Medulla oblongata (tissue), 1 donor: ENCODE measurements at regions not wholly inside any gene's neighbourhood (a gene's known extent, or its start where the extent isn't known, plus 50 kb on each side); places are given as distances from the start of the nearest gene placed in this dataset.
A peak's percentile ranks its signal among the peaks of the same experiment; 100 is the strongest.

Experiments used
- DNase-seq: peaks from one replicate; pipeline ENCODE4 v3.0.0-alpha.2; 2015; ENCODE audit errors: extremely low spot score

DNA sequence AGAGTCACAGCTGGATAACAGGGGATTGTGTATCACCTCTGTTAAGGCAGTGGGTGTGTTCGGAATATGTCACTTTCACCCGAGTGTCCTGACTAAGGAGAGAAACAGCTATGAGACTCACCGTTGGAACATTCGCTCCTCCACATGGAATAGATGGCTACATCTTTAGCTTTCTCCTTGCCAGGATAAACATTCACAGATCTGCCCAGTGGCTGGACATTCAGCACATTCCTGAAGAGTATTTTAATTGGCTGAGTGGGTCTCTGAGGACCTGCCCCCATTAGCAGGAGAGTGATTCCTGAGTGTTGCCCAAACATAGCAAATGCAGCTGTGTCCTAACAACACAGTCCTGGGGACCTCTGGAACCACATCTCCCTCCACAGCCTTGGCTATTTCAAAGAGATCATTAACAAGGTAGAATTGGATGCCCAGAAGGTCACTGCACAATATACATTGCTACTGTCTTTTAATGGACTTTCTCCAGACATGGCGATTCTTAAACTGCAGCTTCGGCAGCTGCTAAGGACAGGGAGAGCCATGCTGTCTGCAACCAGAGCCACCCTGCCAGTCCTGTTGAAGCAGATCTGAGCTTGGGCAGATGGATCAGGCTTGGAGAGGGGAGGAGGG is 435.0 kb upstream of the CADM1 start:
- no peak for DNase-seq

DNA sequence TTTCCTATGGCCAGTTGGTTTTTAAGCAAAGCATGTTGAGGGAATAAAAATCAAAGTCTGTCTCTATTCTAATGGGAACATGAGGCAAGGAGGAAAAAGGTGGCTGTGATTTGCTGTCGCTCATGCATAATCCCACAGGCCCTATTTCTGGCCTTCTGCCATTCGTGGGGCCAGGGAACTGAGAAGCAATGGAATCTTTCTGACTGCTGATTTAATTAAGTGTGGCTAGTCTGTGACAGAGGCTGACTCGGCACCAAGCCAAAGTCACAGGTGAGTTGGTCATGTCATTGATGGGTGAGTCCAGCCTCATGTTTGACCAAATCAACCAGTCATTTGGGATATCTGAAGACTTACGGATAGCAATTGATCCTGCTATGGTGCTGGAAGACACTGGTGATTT is 429.3 kb upstream of the CADM1 start:
- no peak for DNase-seq

DNA sequence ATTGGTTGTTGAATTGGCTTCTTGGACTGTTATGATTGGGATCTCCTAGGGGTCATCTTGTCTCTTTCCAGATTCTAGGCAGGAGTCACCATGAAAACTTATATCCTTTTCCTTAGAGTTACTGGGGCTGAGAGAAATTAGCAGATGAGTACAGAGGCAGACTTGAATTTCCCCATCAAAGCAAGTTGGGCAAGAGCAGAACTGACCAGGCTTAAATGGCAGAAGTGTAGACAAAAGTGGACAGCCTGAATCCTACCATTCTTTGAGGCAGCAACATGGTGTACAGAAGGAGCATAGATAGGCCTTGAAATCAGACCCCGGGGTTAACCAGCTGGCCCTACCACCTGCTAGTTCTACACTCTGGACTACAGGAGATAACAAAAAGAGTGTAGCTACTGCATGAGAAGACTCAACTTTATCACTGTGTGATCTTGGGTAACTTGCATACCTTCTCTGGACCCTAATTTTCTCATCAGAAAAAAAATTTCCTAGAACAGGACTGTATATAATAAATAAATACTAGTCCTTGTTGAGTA is 427.4 kb upstream of the CADM1 start:
- DNase-seq: no peak

DNA sequence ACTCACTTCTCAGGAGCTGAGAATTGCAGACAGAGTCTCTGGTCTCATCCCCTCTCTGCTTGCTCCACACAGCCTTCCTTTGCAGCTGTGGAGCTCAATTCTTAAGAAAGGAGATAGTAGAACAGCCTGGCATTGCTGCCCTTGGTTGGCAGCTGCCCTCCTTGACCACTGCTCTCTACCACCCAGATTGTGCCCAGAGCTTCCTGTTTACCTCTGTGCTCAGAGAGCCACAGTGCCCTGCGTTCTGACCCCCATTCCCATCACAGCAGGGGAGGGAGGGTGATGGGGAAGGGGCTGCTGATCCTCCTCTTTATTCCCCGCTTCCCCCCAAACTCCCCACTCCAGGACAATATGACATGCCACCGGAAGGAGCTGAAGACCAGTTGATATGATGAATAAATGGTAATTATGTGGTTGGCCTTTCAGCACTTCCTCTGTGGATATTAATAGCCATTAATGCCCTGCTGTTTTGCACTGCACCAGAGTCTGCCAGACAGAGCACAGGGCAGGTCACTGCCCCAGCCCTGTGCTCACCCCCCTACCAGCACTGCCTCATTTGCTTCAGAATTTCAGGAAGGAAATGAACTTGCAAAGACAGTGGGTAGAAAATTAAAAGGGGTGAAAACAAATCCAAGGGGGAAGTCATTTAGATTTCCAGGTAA is 426.8 kb upstream of the CADM1 start:
- peak; percentile 62 for DNase-seq

DNA sequence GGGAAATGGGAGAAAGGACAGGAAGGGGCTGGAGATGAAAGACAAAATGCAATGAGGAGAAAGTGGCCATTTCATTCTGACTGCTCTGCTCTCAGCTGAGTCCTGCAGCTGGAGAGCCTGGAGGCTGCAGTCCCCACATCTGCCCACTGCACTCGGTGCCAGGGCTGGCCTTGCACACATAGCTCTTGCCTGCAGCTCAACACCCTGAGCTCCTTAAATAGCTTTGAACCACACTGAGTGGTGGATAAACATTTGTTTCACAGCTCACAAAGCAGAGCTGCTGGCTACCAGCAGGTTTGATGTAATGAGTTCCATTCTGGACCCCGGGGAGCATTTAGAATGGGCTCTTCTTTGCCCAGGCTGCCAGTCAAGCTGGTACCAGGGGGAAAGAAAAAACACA is 426.1 kb upstream of the CADM1 start:
- DNase-seq: peak; percentile 44

DNA sequence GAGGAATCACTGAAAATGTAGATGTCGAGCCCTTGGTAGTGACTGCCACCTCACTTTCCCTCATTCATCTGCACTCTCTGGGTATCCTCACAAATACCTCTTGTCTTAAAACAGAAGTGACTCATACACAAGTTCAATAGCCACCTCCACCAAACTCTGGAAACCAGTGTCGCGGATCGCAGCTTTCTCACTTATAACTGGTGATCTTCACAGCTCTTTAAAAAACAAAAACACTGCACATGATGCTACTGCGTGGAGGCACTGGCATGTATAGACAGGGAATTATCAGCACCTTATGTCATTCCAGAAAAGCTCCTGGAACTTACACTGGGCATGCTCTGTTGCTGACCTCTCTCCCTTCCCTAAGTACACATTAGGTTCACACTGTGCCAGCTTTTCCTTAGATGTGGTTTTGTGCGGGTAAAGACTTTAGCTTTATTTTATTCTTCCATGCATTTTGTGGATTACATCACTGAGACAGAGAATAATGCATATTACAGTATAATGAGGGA is 425.5 kb upstream of the CADM1 start:
- DNase-seq: no peak

DNA sequence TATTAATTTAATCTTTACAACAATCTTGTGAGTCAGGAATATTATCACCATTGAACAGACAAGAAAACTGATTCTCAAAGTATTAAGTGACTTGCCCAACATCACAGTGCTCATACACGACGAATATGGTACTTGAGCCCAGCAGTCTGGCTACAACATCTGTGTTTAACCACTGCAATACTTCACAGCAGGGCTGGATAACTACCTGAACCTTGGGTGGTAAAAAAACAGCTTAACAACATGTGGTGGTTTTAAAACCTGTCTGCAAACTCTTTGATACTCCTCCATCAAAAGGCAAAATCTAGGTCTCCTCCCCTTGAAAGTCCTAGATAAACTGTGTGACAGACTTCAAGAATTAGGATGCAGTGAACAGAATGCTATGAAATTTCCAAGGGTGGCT is 424.6 kb upstream of the CADM1 start:
- DNase-seq: no peak

DNA sequence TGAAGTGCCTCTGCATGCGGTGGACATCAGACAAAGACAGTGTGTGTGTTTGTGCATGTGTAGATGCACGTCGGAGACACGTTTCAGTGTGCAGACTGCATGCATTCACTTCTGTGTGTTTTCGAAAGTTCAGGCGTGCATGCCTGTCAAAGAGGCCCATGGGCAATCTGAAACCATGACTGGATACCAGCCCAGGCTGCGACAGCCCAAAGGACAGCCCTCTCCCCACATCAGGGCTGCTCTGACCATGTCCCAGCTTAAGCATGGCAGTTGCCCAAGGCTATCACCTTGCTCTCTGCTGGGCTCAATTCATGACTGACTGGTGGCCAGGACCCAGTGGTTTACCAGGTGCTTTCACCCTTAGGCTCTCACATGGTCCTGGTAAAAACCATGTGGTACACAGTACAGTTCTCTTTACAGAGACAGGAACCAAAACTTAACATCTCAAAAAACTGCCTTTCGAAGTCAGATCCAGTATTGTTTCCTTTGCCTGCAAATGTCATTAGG is 423.7 kb upstream of the CADM1 start:
- DNase-seq: peak; percentile 36

DNA sequence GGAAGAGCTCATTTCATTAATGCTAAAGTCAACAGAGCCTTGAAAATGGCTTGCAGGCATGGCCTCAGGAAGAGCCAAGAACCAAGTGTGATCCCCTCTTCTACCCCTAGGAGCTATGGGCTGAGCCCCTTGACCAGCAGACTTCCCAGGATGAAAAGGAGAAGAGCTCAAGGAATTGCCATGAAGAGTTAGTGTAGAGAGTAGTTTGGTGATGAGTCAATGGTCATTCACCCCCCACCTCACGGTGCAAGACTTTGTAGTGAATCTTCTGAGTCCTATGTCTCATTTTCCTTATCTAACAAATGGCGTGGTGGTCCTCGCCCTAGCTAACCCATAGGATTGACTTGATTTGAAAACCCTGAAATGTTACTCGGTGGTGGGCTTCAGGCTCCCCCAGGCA is 422.4 kb upstream of the CADM1 start:
- no peak for DNase-seq

DNA sequence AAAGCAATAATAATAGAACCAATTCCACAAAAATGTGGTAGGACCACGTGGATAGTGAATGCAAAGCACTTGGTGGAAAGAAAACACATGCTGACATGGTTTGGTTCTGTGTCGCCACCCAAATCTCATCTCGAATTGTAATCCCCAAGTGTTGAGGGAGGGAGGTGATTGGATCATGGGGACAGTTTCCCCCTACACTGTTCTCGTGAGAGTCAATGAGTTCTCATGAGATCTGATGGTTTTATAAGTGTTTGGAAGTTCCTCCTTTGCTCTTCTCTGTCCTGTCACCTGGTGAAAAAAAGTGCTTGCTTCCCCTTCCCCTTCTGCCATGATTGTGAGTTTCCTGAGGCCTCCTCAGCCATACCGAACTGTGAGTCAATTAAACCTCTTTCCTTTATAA is 421.9 kb upstream of the CADM1 start:
- DNase-seq: no peak

DNA sequence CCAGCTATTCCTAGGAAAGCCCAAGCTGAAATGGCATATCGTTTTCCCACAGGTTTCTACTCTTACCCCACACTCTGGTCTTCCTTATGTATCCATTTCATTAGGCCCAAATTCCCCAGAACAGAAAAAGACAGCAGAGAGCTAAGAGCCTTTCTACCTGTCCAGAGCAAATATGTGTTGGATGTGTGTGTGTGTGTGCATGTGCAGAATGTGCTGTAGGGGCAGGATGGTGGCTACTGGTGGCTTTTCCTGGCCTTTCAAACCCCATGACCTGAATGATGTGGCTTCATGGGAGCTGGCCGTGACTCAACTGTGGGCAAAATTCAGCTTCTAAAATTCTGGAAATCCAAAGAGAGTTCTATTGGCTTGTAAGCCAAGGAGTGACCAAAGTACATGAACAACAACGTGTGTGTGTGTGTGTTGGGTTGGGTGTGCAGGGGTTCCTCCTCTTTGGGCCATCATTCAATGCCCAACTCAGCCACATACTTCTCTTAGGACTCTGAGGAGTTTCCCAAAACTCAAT is 421.4 kb upstream of the CADM1 start:
- no peak for DNase-seq

DNA sequence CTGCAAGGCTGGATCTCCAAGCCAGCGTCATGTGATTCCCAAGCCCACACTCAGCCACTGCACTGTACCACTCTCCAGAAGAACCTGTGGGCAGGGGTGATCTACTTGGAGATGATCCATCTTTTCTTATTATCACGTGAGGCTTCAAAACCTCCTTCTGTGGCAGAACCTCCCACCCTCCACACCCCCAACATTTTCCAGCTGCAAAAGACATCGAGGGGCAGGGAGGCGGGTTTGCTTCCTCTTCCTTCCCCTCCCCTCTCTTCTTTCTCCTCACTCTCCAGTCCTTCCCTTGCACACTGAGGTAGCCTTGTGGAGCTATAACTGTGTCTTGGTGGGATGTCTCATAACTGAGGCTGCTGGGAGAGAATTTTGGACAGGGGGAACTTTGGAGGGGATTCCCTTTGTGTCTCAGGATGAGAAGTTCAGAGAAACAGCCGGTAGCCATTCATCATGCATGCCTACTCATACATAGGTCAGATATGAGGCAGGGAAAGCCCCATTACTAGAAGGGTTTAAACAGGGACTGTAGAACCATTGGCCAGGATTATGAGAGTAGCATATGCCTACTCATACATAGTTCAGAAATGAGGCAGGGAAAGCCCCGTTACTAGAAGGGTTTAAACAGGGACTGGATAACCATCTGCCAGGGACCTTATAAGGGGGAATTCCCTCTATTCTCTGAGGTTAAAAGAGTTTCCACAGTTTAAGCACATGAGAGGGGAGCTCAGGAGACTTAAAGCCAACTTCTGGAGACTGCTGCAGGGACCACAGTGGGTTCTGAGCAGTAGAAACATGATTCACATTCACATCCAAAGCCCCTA is 420.7 kb upstream of the CADM1 start:
- DNase-seq: no peak

DNA sequence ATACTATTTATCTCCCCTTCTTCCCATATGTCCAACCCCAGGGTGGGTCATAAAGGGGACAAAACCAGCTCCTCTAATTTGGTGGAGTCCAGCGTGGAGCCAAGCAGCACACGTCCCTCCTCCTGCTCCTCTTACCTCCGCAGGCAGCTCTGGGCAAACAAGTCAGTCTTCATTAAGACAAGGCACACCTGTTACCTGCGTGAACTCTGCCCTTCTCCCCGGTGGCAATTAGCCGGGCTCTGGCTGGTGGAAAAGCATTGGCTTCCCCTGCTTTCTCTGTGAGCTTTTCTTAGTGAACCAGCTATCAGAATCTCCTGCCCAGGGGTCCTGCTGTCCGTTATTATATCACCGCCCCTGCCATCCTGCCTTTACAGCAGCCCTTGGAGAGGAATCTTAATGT is 418.7 kb upstream of the CADM1 start:
- no peak for DNase-seq

DNA sequence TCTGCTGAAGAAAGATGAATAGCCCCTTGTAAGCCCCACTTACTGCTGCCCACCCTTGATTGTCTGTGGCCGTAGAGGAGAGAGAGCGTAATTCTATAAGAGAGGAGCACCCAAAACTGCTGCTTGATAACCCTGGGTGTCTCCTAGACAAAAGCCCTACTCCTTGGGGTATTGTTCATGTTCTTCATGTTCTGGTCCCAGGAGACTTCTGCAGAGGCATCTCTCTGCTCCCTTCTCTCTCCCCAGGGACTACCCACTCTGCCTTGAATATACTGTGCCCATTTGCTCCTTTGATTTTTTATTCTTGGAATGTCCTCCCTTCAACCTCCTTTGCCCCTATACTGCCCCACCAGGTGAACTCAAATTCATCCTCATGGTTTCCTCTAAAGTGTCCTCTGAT is 417.8 kb upstream of the CADM1 start:
- no peak for DNase-seq

DNA sequence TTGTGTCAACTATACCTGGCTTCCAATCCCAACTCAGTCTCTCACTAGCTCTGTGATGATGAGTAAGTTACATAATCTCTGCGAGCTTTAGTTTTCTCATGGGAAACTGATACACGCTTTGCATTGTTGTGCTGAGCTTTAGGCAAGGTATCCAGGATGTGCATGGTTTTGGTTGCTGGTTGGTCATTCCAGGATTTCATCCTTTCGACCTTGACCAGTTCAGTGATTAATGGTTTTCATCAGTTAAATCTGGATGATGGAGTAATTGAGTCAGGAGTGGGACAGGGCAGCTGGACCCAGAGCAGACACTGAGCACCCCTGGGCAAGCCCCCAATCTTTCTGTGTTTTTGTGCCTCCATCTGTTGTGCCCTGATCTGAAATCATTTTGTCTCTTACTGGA is 417.3 kb upstream of the CADM1 start:
- no peak for DNase-seq

DNA sequence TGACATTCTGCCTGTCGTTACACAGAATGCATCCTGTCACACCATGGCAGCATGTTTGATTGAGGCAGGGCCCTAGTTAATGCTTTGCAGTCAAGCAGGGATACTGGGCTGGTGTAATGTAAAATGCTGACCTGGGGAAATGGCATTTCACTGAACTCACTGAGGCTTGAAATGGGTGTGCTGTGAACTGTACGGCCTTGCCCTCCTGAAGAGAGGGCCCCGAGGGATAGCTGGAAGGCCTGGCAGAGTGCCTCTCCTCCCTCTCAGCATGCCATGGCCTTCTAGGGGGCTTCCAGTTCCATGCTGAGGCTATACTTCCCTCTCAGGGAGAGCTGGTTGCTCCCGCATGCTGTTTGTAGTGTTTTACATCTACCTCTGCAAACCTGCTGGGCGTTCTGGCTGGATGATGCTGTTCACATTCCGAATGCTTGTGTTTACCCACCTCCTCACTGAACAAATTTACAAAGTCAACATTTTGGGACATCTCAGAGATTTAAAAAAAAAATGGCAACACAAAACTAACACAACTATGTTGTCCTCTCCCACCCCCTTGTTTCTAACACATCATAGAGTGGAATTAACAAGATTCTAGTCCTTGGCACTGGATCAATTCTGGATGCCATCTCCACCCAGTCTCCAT is 416.7 kb upstream of the CADM1 start:
- DNase-seq: no peak

DNA sequence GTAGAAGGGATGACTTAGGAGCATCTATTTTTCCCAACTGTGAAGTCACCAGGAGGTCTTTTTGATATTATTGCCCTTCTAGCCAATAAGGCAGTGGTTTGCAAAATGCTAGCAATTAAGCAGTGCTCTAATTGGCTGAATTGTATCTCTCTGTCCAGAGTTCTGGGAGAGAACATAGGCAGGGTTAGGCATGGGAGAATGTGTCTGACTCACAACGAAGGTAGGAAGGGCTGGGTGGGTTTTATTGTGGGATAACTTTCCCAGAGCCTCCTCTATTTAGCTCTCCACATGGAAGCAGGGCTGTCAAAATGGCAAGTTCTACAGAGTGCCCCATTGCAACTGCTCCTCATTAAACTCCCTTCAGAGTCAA is 415.9 kb upstream of the CADM1 start:
- no peak for DNase-seq

DNA sequence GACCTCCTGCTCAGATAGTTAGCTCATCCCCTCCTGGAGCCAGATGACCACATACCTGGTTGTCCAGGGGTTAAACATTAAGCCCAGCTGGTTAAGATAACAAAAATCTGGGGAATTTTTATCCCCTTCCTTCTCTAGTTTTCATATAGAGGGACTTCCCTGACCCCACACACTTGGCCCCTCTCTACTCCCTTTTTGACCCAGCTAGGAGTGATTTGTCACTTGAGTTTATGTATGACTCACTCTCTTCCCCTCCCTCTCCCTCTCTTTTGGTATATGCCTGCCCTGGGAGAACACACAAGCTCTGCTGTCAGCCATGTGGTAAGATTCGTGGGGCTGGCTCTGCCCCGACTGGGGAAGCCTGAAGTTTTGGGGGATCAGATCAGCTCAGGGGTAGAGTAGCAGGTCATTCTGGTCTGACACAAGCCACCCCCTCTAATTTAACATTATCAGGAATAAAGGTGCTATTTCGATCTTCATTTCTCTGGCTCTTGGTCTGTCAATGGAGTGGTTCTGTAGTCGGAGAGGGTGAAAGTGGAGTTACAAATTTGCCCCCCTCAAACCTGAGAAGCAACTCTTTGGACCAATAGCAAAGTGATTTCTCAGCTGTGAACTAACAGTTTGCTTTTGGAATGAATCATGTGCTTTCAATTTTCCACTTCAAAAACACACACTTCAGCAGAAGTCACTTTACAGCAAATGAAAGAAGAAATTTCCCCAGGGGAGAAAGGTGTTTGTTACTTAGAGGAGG is 415.3 kb upstream of the CADM1 start:
- DNase-seq: no peak

DNA sequence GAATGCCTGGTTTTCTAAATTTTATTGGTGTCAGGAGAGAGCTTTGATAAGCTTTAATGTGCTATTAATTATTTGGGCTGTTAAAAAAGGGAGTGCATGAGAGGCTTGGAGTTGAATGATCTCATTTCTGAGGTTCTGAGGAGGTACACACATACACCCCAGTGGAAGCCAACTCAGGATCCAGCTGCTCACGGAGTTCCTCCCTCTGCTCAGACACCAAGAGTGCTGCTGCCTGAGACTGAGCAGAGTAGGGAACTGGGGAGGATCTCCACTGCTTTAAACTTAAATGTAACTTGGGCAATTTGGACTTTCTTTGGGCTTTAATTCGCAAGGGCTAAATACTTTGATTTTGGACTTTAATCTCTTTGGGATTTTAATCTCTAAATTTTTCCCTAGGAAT is 414.4 kb upstream of the CADM1 start:
- DNase-seq: no peak

DNA sequence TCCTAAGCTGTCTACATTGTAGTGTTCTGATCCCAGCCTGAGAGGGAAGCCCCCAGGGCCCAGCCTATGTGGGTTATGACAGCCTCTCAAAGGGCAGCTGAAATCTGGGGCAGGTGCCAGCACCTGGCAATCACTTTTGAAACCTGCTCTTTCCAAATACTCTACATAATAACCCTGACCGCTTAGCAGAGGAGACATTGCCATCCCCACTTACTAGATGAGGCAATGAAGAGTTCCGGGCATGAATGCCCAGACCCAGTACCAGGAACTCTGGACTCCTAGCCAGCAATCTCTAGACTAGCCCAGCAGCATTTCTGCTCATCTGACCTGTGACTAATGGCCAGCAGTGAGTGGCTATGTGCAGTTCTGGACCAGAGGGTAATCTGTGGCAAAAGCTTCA is 412.4 kb upstream of the CADM1 start:
- no peak for DNase-seq

DNA sequence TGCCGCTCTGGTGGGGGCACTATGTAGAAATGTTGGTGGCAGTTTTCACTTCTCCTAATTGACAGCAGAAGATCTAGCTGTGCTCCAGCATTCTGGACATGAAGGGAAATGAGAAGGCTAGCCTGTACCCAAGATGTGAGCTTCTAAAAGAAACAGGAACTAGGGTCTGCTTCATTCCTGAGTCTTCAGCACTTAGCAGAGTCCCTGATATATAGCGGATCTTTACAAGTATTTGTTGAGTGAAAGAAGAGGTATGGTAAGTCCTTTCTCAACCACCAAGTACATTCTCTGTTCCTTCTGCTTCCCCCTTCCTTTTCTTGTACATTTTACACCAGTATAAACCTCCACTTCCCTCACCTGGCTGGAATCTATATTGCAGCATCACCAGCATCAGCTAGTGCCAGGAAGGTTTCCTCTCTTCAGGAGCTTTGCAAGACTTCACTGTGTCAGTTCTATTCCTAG is 408.3 kb upstream of the CADM1 start:
- peak; percentile 85 for DNase-seq
